Endodermal cell (in vitro differentiated cells): ENCODE measurements at regions not wholly inside any gene's neighbourhood (a gene's known extent, or its start where the extent isn't known, plus 50 kb on each side); places are given as distances from the start of the nearest gene placed in this dataset.

ENCODE experiments used
- DNase-seq: peaks from one replicate; pipeline ENCODE4 v3.0.0-alpha.2; 2017
- H3K27ac ChIP-seq: 2 replicates; pipeline ENCODE4 v1.5.1; 2013; ENCODE audit warnings: mild to moderate bottlenecking, low read depth, low read length, moderate library complexity
- H3K27me3 ChIP-seq: 2 replicates; pipeline ENCODE4 v1.6.1; 2013; ENCODE audit warnings: mild to moderate bottlenecking, low read length, moderate library complexity; ENCODE audit not compliant: insufficient read depth, control insufficient read depth, poor library complexity, severe bottlenecking
- H3K36me3 ChIP-seq: 2 replicates; pipeline ENCODE4 v1.7.0; 2013; ENCODE audit warnings: mild to moderate bottlenecking, low read length, moderate library complexity; ENCODE audit not compliant: control insufficient read depth, insufficient read depth
- H3K4me1 ChIP-seq: one replicate; pipeline ENCODE4 v1.7.0; 2013; ENCODE audit warnings: low read length; ENCODE audit not compliant: control insufficient read depth, insufficient read depth
- H3K4me3 ChIP-seq: 2 replicates; pipeline ENCODE4 v1.5.1; 2013; ENCODE audit warnings: mild to moderate bottlenecking, low read length, moderate library complexity
- H3K9ac ChIP-seq: 2 replicates; pipeline ENCODE4 v1.6.1; 2013; ENCODE audit warnings: mild to moderate bottlenecking, low read length, moderate library complexity; ENCODE audit not compliant: poor library complexity, severe bottlenecking; ENCODE audit errors: extremely low read depth
- H3K9me3 ChIP-seq: 2 replicates; pipeline ENCODE4 v1.6.1; 2013; ENCODE audit warnings: mild to moderate bottlenecking, low read length, moderate library complexity; ENCODE audit not compliant: control insufficient read depth
- H3K27ac Mint-ChIP-seq: 2 replicates; pipeline ENCODE4 v1.8.0; 2020; ENCODE audit warnings: mixed read lengths
- H3K27me3 Mint-ChIP-seq: 2 replicates; pipeline ENCODE4 v1.8.0; 2021; ENCODE audit warnings: mild to moderate bottlenecking, mixed read lengths; ENCODE audit not compliant: insufficient read depth
- H3K36me3 Mint-ChIP-seq: 2 replicates; pipeline ENCODE4 v1.8.0; 2020; ENCODE audit warnings: low read depth, mixed read lengths
- H3K4me1 Mint-ChIP-seq: 2 replicates; pipeline ENCODE4 v1.8.0; 2020; ENCODE audit warnings: mixed read lengths
- H3K4me3 Mint-ChIP-seq: 2 replicates; pipeline ENCODE4 v1.8.0; 2020; ENCODE audit warnings: mild to moderate bottlenecking, moderate library complexity, mixed read lengths
- H3K9me3 Mint-ChIP-seq: 2 replicates; pipeline ENCODE4 v1.8.0; 2020; ENCODE audit warnings: mild to moderate bottlenecking, mixed read lengths
- WGBS, 2 experiments: methylation state at CpG; one replicate each; pipeline versions ENCODE4 v1.1.5 to v1.1.7; 2013; ENCODE audit warnings: missing lambda C conversion rate in 2 of 2, mixed read lengths in 1 of 2; ENCODE audit not compliant: insufficient coverage in 1 of 2, insufficient read length in 1 of 2; 5-methylcytosine and 5-hydroxymethylcytosine counted together
- TF ChIP-seq, protein P1 (sequence below): fragments of 200-600 bp; sonication (generic); conservative IDR thresholded peaks from 2 replicates; pipeline ENCODE4 v1.5.0; 2021; ENCODE audit warnings: antibody characterized with exemption, mild to moderate bottlenecking

DNA sequence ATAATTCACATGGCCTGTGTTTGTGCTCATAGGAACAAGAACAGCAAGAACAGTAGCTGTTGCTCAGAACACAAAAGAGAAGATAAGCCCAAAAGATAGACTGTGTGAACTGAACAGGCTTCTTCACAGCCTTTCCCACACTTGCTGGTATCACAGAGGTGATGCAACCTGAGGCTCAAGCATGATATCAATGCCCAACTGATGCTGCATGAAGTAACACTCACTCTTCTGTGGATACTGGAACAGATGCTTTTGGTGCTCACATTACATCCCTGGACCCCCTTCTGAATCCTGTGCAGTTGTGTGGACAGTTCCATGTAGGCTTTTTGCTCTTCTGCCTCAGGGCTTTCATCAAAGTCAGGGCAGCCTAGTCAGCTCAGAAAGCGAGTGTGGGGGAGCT is 88.4 kb upstream of the RND3 start:
- Histone ChIP-seq H3K36me3 (no peaks in the 10 kb centered on the region), H3K4me3 (no peak overlapping the region), H3K4me1 (peaks cover 6% of the 10 kb centered on the region), H3K27ac (no peak overlapping the region), H3K9me3 (peaks cover 26% of the 10 kb centered on the region), H3K9ac (no peak overlapping the region), H3K27me3 (no peaks in the 10 kb centered on the region)
- Mint-ChIP-seq H3K36me3 (no peaks in the 10 kb centered on the region), H3K27ac (no peak overlapping the region), H3K4me1 (peaks cover 6% of the 10 kb centered on the region), H3K27me3 (no peaks in the 10 kb centered on the region), H3K9me3 (peaks cover 30% of the 10 kb centered on the region), H3K4me3 (no peak overlapping the region)
- DNase-seq: no peak
- 86 to 89% methylated on average over 1 of the region's 1 CpG for WGBS, 2 experiments
- TF ChIP-seq, protein P1, sequence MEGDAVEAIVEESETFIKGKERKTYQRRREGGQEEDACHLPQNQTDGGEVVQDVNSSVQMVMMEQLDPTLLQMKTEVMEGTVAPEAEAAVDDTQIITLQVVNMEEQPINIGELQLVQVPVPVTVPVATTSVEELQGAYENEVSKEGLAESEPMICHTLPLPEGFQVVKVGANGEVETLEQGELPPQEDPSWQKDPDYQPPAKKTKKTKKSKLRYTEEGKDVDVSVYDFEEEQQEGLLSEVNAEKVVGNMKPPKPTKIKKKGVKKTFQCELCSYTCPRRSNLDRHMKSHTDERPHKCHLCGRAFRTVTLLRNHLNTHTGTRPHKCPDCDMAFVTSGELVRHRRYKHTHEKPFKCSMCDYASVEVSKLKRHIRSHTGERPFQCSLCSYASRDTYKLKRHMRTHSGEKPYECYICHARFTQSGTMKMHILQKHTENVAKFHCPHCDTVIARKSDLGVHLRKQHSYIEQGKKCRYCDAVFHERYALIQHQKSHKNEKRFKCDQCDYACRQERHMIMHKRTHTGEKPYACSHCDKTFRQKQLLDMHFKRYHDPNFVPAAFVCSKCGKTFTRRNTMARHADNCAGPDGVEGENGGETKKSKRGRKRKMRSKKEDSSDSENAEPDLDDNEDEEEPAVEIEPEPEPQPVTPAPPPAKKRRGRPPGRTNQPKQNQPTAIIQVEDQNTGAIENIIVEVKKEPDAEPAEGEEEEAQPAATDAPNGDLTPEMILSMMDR: no peak

DNA sequence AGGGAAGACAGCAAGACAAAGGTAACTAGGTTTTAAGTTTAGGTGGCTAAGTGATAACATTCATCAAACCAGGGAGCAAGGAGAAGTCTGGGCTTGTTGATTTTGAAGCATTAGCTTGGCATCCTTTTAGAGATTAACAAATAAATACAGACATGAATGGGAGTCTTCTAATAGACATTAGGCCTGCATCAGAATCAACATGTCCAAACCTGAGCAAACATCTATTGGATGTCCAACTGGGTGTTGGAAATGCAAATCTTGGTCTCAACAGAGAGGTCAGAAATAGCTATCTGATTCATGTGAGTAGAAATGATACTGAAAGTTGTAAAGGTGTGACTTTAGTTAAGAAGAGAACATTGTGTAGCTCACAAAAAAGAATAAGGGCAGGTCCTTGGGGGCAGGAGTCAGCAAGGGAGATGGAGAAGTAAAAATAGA is 85.5 kb upstream of the RND3 start:
- Histone ChIP-seq H3K9me3 (peaks cover 7% of the 10 kb centered on the region), H3K27ac (no peak overlapping the region), H3K4me1 (peaks cover 6% of the 10 kb centered on the region), H3K36me3 (no peaks in the 10 kb centered on the region), H3K27me3 (no peaks in the 10 kb centered on the region), H3K9ac (no peak overlapping the region), H3K4me3 (no peak overlapping the region)
- H3K36me3 Mint-ChIP-seq: no peaks in the 10 kb centered on the region
- no peak overlapping the region for H3K27ac Mint-ChIP-seq
- no peak for DNase-seq
- no peaks in the 10 kb centered on the region for H3K27me3 Mint-ChIP-seq
- H3K4me3 Mint-ChIP-seq: no peak overlapping the region
- H3K9me3 Mint-ChIP-seq: peaks cover 7% of the 10 kb centered on the region
- peaks cover 6% of the 10 kb centered on the region for H3K4me1 Mint-ChIP-seq
- TF ChIP-seq, protein P1: no peak

DNA sequence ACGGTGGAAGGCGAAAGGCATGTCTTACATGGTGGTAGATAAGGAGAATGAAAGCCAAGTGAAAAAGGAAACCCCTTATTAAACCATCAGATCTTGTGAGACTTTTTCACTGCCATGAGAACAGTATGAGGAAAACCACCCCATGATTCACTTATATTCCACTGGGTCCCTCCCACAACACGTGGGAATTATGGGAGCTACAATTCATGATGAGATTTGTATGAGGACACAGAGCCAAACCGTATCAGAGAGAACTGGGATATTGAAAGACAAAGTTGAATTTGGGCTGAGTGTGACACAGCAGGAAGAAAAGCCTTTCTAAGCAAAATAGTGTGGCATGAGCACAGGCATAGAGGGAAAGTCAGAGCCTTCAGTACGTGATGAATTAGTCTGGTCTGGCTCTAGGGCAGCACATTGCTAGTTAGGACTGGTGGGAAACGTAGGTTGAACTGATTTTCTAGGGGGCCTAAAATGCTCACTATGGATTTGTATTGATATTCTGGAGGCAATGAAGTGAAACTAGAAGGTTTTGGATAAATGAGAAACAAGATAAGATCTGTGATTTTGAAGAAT is 84.8 kb upstream of the RND3 start:
- H3K4me1 Mint-ChIP-seq: peaks cover 6% of the 10 kb centered on the region
- TF ChIP-seq, protein P1: no peak
- 91 to 94% methylated on average over 4 to 6 of the region's 6 CpGs for WGBS, 2 experiments
- Histone ChIP-seq H3K9me3 (peaks cover 1% of the 10 kb centered on the region), H3K4me1 (peaks cover 6% of the 10 kb centered on the region), H3K9ac (no peak overlapping the region), H3K36me3 (no peaks in the 10 kb centered on the region), H3K27me3 (no peaks in the 10 kb centered on the region), H3K4me3 (no peak overlapping the region), H3K27ac (no peak overlapping the region)
- H3K36me3 Mint-ChIP-seq: no peaks in the 10 kb centered on the region
- no peaks in the 10 kb centered on the region for H3K27me3 Mint-ChIP-seq
- no peak for DNase-seq
- no peak overlapping the region for H3K4me3 Mint-ChIP-seq
- no peak overlapping the region for H3K27ac Mint-ChIP-seq
- no peaks in the 10 kb centered on the region for H3K9me3 Mint-ChIP-seq
